NCI-H146 treated with DMSO at 0.1 percent for 48 hours (cell line): ENCODE measurements at regions not wholly inside any gene's neighbourhood (a gene's known extent, or its start where the extent isn't known, plus 50 kb on each side); places are given as distances from the start of the nearest gene placed in this dataset.

Source experiments
- DNase-seq: peaks from one replicate; lab custom pipeline; 2025; ENCODE audit not compliant: unreplicated experiment; lab: John Stamatoyannopoulos, UW

- DNase-seq: no peak
Observed at GRCh38 chr22:17269224-17269606, 50.0 kb upstream of the ADA2 start.
